Fibroblast of lung (primary cell): ENCODE measurements at regions not wholly inside any gene's neighbourhood (a gene's known extent, or its start where the extent isn't known, plus 50 kb on each side); places are given as distances from the start of the nearest gene placed in this dataset.

ENCODE experiments used
- CTCF ChIP-seq, 2 donors: IDR thresholded peaks in 1 of 2; conservative IDR thresholded peaks in 1 of 2; 1 replicate in 1 of 2; 2 replicates in 1 of 2; pipeline ENCODE4 v1.5.1; 2011 to 2012; ENCODE audit warnings: low read length in 2 of 2, control low read depth in 1 of 2, inconsistent platforms in 1 of 2, low read depth in 1 of 2, mild to moderate bottlenecking in 1 of 2
- EZH2 ChIP-seq: IDR thresholded peaks from 2 replicates; pipeline ENCODE4 v1.5.1; 2012; ENCODE audit warnings: low read length, control low read depth, mild to moderate bottlenecking; ENCODE audit errors: missing control alignments

DNA sequence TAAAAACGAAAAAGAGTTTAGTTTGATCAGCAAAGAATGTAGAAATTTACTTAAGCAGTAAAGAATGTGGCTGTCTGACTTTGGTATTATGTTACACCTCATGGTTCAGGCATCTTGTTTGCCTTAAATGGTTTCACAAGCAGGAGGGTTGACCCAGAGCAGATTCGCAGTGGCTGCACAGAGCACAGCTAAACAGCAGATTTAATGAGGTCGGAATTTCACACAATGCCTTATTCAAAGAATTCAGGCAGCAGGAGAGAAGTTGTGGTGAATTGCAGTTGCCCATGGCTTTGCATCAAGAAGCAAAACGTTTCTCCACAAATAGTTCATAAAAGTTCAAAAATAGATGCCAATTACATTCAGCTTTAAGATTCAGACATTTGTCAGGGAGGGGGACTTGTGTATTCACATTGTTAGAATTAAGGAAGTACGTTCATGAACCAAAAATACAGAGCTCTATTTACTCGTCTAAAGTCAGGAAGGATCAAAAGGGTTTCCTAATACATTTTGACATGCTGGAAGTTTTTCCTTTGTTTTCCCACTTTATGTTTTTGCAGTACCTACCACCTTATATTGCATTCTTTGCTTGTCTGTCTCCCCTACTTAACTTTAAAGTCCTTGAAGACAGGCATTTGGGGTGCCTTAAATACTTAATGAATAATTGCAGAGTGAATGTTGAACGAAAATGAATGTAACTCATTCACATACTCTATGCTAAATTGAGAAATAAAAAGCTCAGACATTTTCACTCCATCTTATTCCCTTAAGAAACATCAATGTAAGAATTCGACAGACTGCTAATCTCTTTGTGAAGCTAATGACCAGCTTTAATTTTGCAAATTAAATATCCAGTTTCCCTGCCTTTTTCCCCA, 1163.6 kb upstream of the CITED2 start:
- TF ChIP-seq CTCF (conservative IDR thresholded peaks at IDR 0.05 in 1 of 2, IDR thresholded peaks at IDR 0.05 in 1 of 2; ENCODE audit: low read depth in 1 of 2, low read length in 2 of 2) (no peak), EZH2 (no peak)
